ENCODE measurements at regions not wholly inside any gene's neighbourhood (a gene's known extent, or its start where the extent isn't known, plus 50 kb on each side); places are given as distances from the start of the nearest gene placed in this dataset.

DNA sequence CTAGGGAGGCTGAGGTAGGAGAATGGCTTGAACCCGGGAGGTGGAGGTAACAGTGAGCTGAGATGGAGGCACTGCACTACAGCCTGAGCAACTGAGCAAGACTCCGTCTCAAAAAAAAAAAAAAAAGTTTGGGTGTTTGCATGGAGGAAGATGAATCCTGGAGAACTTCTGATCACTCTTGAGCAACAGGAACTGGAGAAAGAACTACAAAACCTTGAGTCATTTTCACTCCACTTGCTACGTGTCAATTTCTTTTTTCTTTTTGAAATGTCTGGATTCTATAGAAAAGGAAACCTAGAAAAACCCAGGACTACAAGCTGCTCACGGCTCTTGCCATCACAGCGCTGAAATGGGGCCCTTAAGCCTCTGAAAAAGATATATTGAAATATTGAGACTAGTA lies 189.6 kb upstream of the NRP1 start:
- Histone ChIP-seq H3K4me1 (peaks cover 0 to 20% (median 15%) of the 10 kb centered on the region in 4 donors), H3K36me3 (no peaks in the 10 kb centered on the region), H3K9me3 (no peaks in the 10 kb centered on the region), H3K4me3 (no peak overlapping the region), H3K27me3 (no peaks in the 10 kb centered on the region), H3K27ac (no peak overlapping the region)
- WGBS, 2 donors: 91 to 93% methylated on average over 5 of the region's 5 CpGs
- DNase-seq: no peak
- TF ChIP-seq POLR2AphosphoS5 (IDR thresholded peaks at IDR 0.05) (no peak), EP300 (IDR thresholded peaks at IDR 0.05) (no peak), POLR2A (IDR thresholded peaks at IDR 0.05) (no peak)
- TF ChIP-seq, protein P1, sequence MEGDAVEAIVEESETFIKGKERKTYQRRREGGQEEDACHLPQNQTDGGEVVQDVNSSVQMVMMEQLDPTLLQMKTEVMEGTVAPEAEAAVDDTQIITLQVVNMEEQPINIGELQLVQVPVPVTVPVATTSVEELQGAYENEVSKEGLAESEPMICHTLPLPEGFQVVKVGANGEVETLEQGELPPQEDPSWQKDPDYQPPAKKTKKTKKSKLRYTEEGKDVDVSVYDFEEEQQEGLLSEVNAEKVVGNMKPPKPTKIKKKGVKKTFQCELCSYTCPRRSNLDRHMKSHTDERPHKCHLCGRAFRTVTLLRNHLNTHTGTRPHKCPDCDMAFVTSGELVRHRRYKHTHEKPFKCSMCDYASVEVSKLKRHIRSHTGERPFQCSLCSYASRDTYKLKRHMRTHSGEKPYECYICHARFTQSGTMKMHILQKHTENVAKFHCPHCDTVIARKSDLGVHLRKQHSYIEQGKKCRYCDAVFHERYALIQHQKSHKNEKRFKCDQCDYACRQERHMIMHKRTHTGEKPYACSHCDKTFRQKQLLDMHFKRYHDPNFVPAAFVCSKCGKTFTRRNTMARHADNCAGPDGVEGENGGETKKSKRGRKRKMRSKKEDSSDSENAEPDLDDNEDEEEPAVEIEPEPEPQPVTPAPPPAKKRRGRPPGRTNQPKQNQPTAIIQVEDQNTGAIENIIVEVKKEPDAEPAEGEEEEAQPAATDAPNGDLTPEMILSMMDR (IDR thresholded peaks at IDR 0.05): no peak
- intact Hi-C loops (cut with DNase I): no loop called here

DNA sequence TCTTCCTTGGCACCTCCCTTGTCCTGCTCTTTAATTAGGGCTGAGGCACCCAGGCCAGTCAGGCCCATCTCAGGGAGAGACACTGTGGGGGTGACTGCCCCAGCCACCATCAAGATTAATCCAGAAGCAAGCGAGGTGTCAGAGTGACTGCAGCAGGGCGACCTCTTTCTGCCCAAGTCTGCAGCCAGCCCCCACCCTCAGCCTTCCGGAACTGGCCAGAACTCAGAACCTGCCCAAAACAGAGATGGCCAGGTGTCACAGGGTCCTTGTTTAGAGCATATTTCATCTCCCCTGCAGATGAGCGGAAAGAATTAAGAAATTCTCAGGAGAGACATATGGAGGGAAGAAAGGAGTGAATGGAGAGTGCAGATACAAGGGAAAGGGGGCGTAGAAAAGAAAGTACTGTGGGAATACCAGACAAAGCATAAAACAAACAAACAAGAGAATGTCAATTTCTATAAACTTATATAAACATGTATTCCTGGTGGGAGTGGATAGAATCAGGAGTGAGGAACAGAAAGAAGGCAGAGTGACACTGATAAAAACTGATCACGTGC lies 188.8 kb upstream of the NRP1 start:
- H3K4me1 ChIP-seq: peaks cover 0 to 20% (median 16%) of the 10 kb centered on the region in 4 donors
- H3K27me3 ChIP-seq: no peaks in the 10 kb centered on the region
- TF ChIP-seq POLR2A (IDR thresholded peaks at IDR 0.05) (no peak), POLR2AphosphoS5 (IDR thresholded peaks at IDR 0.05) (no peak), EP300 (IDR thresholded peaks at IDR 0.05) (no peak)
- TF ChIP-seq, protein P1 (IDR thresholded peaks at IDR 0.05): no peak
- intact Hi-C loops (cut with DNase I): no loop called here
- H3K9me3 ChIP-seq: no peaks in the 10 kb centered on the region
- WGBS, 2 donors: 92 to 94% methylated on average over 6 of the region's 6 CpGs
- no peak for DNase-seq
- no peak overlapping the region for H3K4me3 ChIP-seq
- H3K27ac ChIP-seq: no peak overlapping the region
- no peaks in the 10 kb centered on the region for H3K36me3 ChIP-seq

DNA sequence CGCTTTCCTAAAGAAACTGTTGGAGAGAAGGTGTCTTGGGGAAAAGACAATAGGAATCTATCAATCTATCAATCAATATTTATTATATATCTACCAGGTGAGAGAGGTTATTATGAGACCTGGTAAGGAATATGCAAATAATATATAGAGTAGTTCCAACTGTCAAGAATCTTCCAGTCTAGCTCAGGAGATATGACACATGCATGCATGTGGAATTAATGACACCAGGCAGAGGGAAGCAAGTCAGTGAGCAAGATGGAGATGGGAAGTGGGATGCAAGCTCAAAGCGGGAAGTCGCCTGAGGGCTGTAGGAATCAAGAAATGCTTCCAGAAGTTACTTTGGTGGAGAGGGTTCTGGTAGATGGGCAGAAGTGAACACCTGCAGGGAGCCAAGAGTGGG lies 187.4 kb upstream of the NRP1 start:
- Histone ChIP-seq H3K27ac (no peak overlapping the region), H3K36me3 (no peaks in the 10 kb centered on the region), H3K9me3 (no peaks in the 10 kb centered on the region), H3K4me1 (peaks cover 0 to 20% (median 16%) of the 10 kb centered on the region in 4 donors), H3K27me3 (no peaks in the 10 kb centered on the region), H3K4me3 (no peak overlapping the region)
- no peak for TF ChIP-seq EP300 (IDR thresholded peaks at IDR 0.05)
- TF ChIP-seq, protein P1 (IDR thresholded peaks at IDR 0.05): no peak
- TF ChIP-seq POLR2AphosphoS5 (IDR thresholded peaks at IDR 0.05): no peak
- no peak for TF ChIP-seq POLR2A (IDR thresholded peaks at IDR 0.05)
- DNase-seq: no peak
- intact Hi-C loops (cut with DNase I): no loop called here
- 91 to 94% methylated on average over 3 of the region's 3 CpGs for WGBS, 2 donors

DNA sequence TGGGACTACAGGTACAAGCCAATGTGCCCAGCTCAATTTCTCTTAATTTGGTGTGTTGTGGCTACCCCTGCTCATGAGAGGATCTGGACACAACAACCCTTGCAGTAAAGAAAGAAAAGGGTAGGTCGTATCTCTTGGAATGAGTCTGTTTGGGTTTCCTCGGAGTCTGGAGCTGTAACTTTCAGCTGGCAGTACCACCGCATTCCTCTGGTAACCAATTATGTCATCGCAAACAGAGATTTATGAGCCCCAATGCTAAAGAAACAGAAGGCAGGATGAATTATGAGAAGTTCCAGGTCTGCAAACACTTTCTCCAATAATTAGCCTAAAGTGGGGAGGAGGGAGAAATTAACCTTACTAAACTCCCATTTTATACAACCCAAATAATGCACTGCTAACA lies 186.6 kb upstream of the NRP1 start:
- DNase-seq: no peak
- H3K36me3 ChIP-seq: no peaks in the 10 kb centered on the region
- WGBS, 2 donors: 2 to 11% methylated on average over 4 of the region's 4 CpGs
- peak overlapping the region in 1 of 4 donors; percentile 33 for H3K27ac ChIP-seq
- no peaks in the 10 kb centered on the region for H3K9me3 ChIP-seq
- intact Hi-C loops (cut with DNase I): no loop called here
- H3K4me1 ChIP-seq: peaks cover 0 to 20% (median 16%) of the 10 kb centered on the region in 4 donors
- TF ChIP-seq POLR2A (IDR thresholded peaks at IDR 0.05) (no peak), POLR2AphosphoS5 (IDR thresholded peaks at IDR 0.05) (no peak), EP300 (IDR thresholded peaks at IDR 0.05) (no peak)
- TF ChIP-seq, protein P1 (IDR thresholded peaks at IDR 0.05): no peak
- H3K4me3 ChIP-seq: no peak overlapping the region
- no peaks in the 10 kb centered on the region for H3K27me3 ChIP-seq

DNA sequence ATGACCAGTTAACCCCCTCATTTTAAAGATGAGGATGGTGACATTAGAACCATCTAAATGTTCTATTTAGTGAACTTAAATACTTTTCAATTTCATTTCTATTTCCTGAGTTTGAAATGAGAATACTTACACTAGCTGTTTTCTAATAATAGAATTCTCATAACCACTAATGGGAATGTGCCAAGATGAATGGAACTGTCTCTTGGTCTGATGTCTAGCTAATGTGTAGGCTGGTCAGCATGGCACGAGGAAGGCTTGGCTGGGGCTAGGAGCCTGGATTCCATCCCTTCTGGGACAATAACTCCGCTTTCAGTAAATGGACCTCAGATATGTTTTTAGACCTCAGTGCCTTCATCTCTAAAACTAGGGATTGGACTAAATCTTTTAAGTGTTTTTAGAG lies 185.8 kb upstream of the NRP1 start:
- intact Hi-C loops (cut with DNase I): no loop called here

More for the DNA sequence above, 185.8 kb upstream of the NRP1 start:
- no peak overlapping the region for H3K4me3 ChIP-seq
- 78% methylated on average over 2 of the region's 2 CpGs for WGBS, 2 donors
- TF ChIP-seq, protein P1 (IDR thresholded peaks at IDR 0.05): no peak
- TF ChIP-seq POLR2A (IDR thresholded peaks at IDR 0.05) (no peak), EP300 (IDR thresholded peaks at IDR 0.05) (no peak), POLR2AphosphoS5 (IDR thresholded peaks at IDR 0.05) (peak in 1 of 4 donors; percentile 19)
- H3K9me3 ChIP-seq: no peaks in the 10 kb centered on the region
- peak overlapping the region in 1 of 4 donors; percentile 33 for H3K27ac ChIP-seq
- DNase-seq: no peak
- no peaks in the 10 kb centered on the region for H3K36me3 ChIP-seq
- H3K4me1 ChIP-seq: peaks cover 0 to 20% (median 16%) of the 10 kb centered on the region in 4 donors
- no peaks in the 10 kb centered on the region for H3K27me3 ChIP-seq

Data from sigmoid colon (tissue), 6 donors.